ENCODE measurements at regions not wholly inside any gene's neighbourhood (a gene's known extent, or its start where the extent isn't known, plus 50 kb on each side); places are given as distances from the start of the nearest gene placed in this dataset.

DNA sequence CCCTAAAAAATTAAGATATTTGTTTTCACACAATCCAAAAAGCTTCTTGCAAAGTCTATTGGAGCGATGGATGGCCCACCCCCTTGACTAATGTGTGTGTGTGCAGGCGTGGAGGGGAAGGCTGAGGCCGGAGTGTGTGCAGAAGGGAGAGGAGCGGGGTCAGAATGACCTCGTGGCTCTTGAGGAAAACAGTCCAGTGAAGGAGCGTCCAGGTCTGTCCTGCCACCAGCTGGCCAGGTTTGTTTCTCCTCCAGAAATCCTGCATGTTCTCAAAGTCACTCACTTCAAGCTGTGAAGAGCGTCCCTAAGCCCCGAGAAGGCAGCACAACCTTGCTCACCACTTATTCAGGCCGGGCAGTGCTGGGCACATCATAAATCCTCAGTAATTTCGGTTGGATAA, 69.5 kb upstream of the SSX2IP start:
- TF ChIP-seq POLR2A (IDR thresholded peaks at IDR 0.05; ENCODE audit: low read depth, low read length) (no peak), MAX (IDR thresholded peaks at IDR 0.05; ENCODE audit: insufficient read depth, insufficient read length) (no peak), CTCF (IDR thresholded peaks at IDR 0.05; ENCODE audit: extremely low read depth in 1 of 2, insufficient read depth in 1 of 2, low read depth in 1 of 2, low read length in 2 of 2) (no peak)

All from endothelial cell of umbilical vein (primary cell).